T-helper 17 cell (primary cell): ENCODE measurements at regions not wholly inside any gene's neighbourhood (a gene's known extent, or its start where the extent isn't known, plus 50 kb on each side); places are given as distances from the start of the nearest gene placed in this dataset.

ENCODE experiments used
- ATAC-seq: fragments of 150-1000 bp; cut with Tn5 transposase; 2 replicates; pipeline ENCODE4 v1.10.0; 2021; ENCODE audit warnings: mild to moderate bottlenecking, moderate library complexity
- DNase-seq, 3 donors: peaks; one replicate each; pipeline versions ENCODE4 v3.0.0 to v3.0.0-alpha.2; 2020 to 2021
- H3K9me3 ChIP-seq: one replicate; pipeline ENCODE4 v1.7.0; 2013; ENCODE audit warnings: low read length, mild to moderate bottlenecking; ENCODE audit not compliant: control insufficient read depth, poor library complexity, severe bottlenecking
- H3K27ac Mint-ChIP-seq: one replicate; pipeline ENCODE4 v1.8.0; 2022; ENCODE audit warnings: mild to moderate bottlenecking, moderate library complexity, mixed read lengths
- H3K27me3 Mint-ChIP-seq: one replicate; pipeline ENCODE4 v1.8.0; 2022; ENCODE audit warnings: mixed read lengths
- H3K36me3 Mint-ChIP-seq: one replicate; pipeline ENCODE4 v1.8.0; 2022; ENCODE audit warnings: low read depth, mixed read lengths
- H3K4me1 Mint-ChIP-seq: one replicate; pipeline ENCODE4 v1.8.0; 2022; ENCODE audit warnings: mild to moderate bottlenecking, mixed read lengths
- H3K4me3 Mint-ChIP-seq: one replicate; pipeline ENCODE4 v1.8.0; 2022; ENCODE audit warnings: mild to moderate bottlenecking, moderate library complexity, mixed read lengths

GRCh38 chr9:80883426-80883825, 805.9 kb downstream of the TLE1 start:
- no peak overlapping the region for H3K4me3 Mint-ChIP-seq
- no peaks in the 10 kb centered on the region for H3K9me3 ChIP-seq
- H3K27me3 Mint-ChIP-seq = no peaks in the 10 kb centered on the region
- no peaks in the 10 kb centered on the region for H3K4me1 Mint-ChIP-seq
- no peak overlapping the region for H3K27ac Mint-ChIP-seq
- DNase-seq (no peak), ATAC-seq (no peak)
- no peaks in the 10 kb centered on the region for H3K36me3 Mint-ChIP-seq

- H3K9me3 ChIP-seq = no peaks in the 10 kb centered on the region
These were observed 807.4 kb downstream of the TLE1 start for GRCh38 chr9:80881940-80882339.

GRCh38 chr9:80881320-80881719, 808.0 kb downstream of the TLE1 start:
- no peak for ATAC-seq
- no peak overlapping the region for H3K4me3 Mint-ChIP-seq
- DNase-seq = no peak
- no peaks in the 10 kb centered on the region for H3K27me3 Mint-ChIP-seq
- H3K4me1 Mint-ChIP-seq = no peaks in the 10 kb centered on the region
- H3K36me3 Mint-ChIP-seq = no peaks in the 10 kb centered on the region
- no peak overlapping the region for H3K27ac Mint-ChIP-seq
- H3K9me3 ChIP-seq = no peaks in the 10 kb centered on the region

More at GRCh38 chr9:80881940-80882339, 807.4 kb downstream of the TLE1 start:
- Mint-ChIP-seq H3K27ac (no peak overlapping the region), H3K4me3 (no peak overlapping the region), H3K4me1 (no peaks in the 10 kb centered on the region), H3K36me3 (no peaks in the 10 kb centered on the region), H3K27me3 (no peaks in the 10 kb centered on the region)
- DNase-seq (no peak), ATAC-seq (no peak)

DNA sequence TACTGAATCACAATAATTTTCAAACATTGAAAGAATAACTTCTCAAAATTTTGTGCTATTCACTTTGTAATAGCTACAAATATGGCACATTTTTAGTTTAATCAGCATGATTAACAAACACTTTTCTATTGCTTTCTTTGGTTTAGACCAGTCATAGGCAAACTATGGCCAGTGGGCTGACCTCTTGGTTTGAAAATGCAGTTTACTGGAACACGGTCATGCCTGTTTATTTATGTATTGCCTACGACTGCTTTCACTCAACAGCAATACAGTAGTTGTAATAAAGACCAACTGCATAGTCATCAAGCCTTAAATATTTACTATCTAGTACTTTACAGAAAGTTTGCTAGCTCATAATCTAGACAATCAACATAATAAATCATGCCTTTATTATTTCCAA, 810.8 kb downstream of the TLE1 start:
- no peaks in the 10 kb centered on the region for H3K9me3 ChIP-seq
- ATAC-seq (no peak), DNase-seq (no peak)
- H3K27me3 Mint-ChIP-seq = no peaks in the 10 kb centered on the region
- no peak overlapping the region for H3K27ac Mint-ChIP-seq
- no peaks in the 10 kb centered on the region for H3K4me1 Mint-ChIP-seq
- no peak overlapping the region for H3K4me3 Mint-ChIP-seq
- H3K36me3 Mint-ChIP-seq = no peaks in the 10 kb centered on the region

- H3K27me3 Mint-ChIP-seq = no peaks in the 10 kb centered on the region
- DNase-seq (no peak), ATAC-seq (no peak)
- H3K9me3 ChIP-seq = no peaks in the 10 kb centered on the region
- no peaks in the 10 kb centered on the region for H3K4me1 Mint-ChIP-seq
- H3K36me3 Mint-ChIP-seq = no peaks in the 10 kb centered on the region
- H3K27ac Mint-ChIP-seq = no peak overlapping the region
- no peak overlapping the region for H3K4me3 Mint-ChIP-seq
These were observed 813.4 kb downstream of the TLE1 start for GRCh38 chr9:80875947-80876346.

- Mint-ChIP-seq H3K4me3 (no peak overlapping the region), H3K36me3 (no peaks in the 10 kb centered on the region), H3K27me3 (no peaks in the 10 kb centered on the region), H3K4me1 (no peaks in the 10 kb centered on the region), H3K27ac (no peak overlapping the region)
- ATAC-seq (no peak), DNase-seq (no peak)
- H3K9me3 ChIP-seq = no peaks in the 10 kb centered on the region
These were observed 815.1 kb downstream of the TLE1 start for GRCh38 chr9:80874276-80874675.

GRCh38 chr9:80873861-80874260, 815.5 kb downstream of the TLE1 start:
- Mint-ChIP-seq H3K4me3 (no peak overlapping the region), H3K27ac (no peak overlapping the region), H3K4me1 (no peaks in the 10 kb centered on the region), H3K36me3 (no peaks in the 10 kb centered on the region), H3K27me3 (no peaks in the 10 kb centered on the region)
- no peak for ATAC-seq
- DNase-seq = no peak
- H3K9me3 ChIP-seq = no peaks in the 10 kb centered on the region

DNA sequence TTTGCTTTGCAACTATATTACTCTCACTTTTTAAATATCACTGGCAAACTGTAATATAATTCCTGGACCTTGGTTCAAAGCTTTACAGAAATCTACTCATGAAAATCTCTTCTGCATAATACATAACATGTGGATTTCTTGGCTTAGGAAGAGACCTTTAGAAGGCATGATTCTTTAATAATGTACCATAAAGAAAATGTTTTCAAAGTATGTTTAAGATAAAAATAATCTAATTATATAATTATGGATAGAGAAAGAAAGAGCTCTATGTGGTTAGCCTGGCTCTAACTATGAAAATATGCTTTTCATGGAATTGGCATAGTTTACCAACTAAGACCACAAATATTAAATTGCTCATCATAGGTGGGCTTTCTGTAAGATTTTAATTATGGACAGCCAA, 817.8 kb downstream of the TLE1 start:
- H3K4me3 Mint-ChIP-seq = no peak overlapping the region
- no peaks in the 10 kb centered on the region for H3K27me3 Mint-ChIP-seq
- ATAC-seq (no peak), DNase-seq (no peak)
- peaks cover 3% of the 10 kb centered on the region for H3K9me3 ChIP-seq
- no peaks in the 10 kb centered on the region for H3K36me3 Mint-ChIP-seq
- H3K4me1 Mint-ChIP-seq = no peaks in the 10 kb centered on the region
- no peak overlapping the region for H3K27ac Mint-ChIP-seq

GRCh38 chr9:80867731-80868130, 821.6 kb downstream of the TLE1 start:
- DNase-seq (no peak), ATAC-seq (no peak)
- H3K9me3 ChIP-seq = peaks cover 3% of the 10 kb centered on the region
- no peak overlapping the region for H3K27ac Mint-ChIP-seq
- H3K36me3 Mint-ChIP-seq = no peaks in the 10 kb centered on the region
- H3K27me3 Mint-ChIP-seq = no peaks in the 10 kb centered on the region
- no peak overlapping the region for H3K4me3 Mint-ChIP-seq
- no peaks in the 10 kb centered on the region for H3K4me1 Mint-ChIP-seq

GRCh38 chr9:80866576-80867227, 822.6 kb downstream of the TLE1 start:
- H3K9me3 ChIP-seq = peaks cover 3% of the 10 kb centered on the region
- Mint-ChIP-seq H3K36me3 (no peaks in the 10 kb centered on the region), H3K4me3 (no peak overlapping the region), H3K27me3 (no peaks in the 10 kb centered on the region), H3K27ac (no peak overlapping the region), H3K4me1 (no peaks in the 10 kb centered on the region)
- DNase-seq (no peak), ATAC-seq (no peak)

GRCh38 chr9:80866121-80866520, 823.2 kb downstream of the TLE1 start:
- no peak for ATAC-seq
- Mint-ChIP-seq H3K27me3 (no peaks in the 10 kb centered on the region), H3K36me3 (no peaks in the 10 kb centered on the region), H3K4me1 (no peaks in the 10 kb centered on the region), H3K4me3 (no peak overlapping the region), H3K27ac (no peak overlapping the region)
- peaks cover 3% of the 10 kb centered on the region for H3K9me3 ChIP-seq
- DNase-seq = no peak

- Mint-ChIP-seq H3K4me1 (no peaks in the 10 kb centered on the region), H3K27ac (no peak overlapping the region), H3K27me3 (no peaks in the 10 kb centered on the region), H3K4me3 (no peak overlapping the region), H3K36me3 (no peaks in the 10 kb centered on the region)
- DNase-seq (no peak), ATAC-seq (no peak)
- H3K9me3 ChIP-seq = no peaks in the 10 kb centered on the region
These were observed 846.3 kb downstream of the TLE1 start for GRCh38 chr9:80843028-80843427.

DNA sequence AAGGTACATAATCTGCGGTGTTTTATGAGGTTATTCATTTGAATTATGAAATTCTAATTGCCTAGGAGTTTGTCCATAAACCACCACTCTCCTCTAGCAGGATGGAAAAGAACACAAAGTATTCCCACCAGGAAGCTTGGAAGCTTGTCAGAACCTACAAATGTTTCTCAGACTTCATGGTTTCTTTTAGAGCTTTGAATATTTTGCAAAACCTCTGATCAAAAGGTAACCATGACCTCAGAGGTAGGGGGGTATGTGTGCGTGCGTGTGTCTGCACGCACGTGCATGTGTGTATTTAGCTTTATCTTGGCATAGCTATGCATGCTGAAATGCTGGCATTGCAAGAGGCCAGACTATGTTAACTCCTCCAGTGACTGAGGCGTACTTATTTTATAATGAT, 847.0 kb downstream of the TLE1 start:
- Mint-ChIP-seq H3K4me1 (no peaks in the 10 kb centered on the region), H3K36me3 (no peaks in the 10 kb centered on the region), H3K4me3 (no peak overlapping the region), H3K27ac (no peak overlapping the region), H3K27me3 (no peaks in the 10 kb centered on the region)
- ATAC-seq (no peak), DNase-seq (no peak)
- H3K9me3 ChIP-seq = no peaks in the 10 kb centered on the region

DNA sequence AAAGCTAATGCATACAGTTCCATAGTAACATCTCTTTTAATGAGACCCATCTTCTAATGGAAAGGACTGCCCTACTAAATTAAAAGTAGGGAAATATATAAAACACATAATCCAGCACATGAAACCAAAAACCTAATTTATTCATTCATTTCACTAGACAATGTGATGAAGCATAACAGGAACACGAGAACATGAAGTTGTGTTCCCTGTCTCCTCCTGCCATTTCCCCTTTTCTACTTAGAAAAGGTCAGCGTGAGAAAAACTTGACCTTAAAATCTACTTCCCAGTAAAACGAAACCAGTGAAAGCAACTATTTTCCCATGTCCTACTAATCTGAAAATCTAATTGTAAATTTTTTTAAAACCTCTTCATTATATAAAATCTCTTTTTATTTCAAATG, 847.5 kb downstream of the TLE1 start:
- Mint-ChIP-seq H3K27me3 (no peaks in the 10 kb centered on the region), H3K4me3 (no peak overlapping the region), H3K4me1 (no peaks in the 10 kb centered on the region), H3K27ac (no peak overlapping the region), H3K36me3 (no peaks in the 10 kb centered on the region)
- H3K9me3 ChIP-seq = no peaks in the 10 kb centered on the region
- DNase-seq = no peak
- no peak for ATAC-seq
